ENCODE measurements at regions not wholly inside any gene's neighbourhood (a gene's known extent, or its start where the extent isn't known, plus 50 kb on each side); places are given as distances from the start of the nearest gene placed in this dataset.

GRCh38 chr2:186407611-186408010, 78.4 kb upstream of the ZC3H15 start:
- Histone ChIP-seq H3K4me3 (no peak overlapping the region), H3K9me3 (no peaks in the 10 kb centered on the region), H3K27me3 (no peaks in the 10 kb centered on the region), H3K36me3 (no peaks in the 10 kb centered on the region), H3K27ac (no peak overlapping the region), H3K4me1 (no peaks in the 10 kb centered on the region)
- intact Hi-C loops (cut with DNase I; ENCODE audit: low total_unique reads): no loop called here
- no peak for TF ChIP-seq CTCF (IDR thresholded peaks at IDR 0.05)
- DNase-seq: no peak

GRCh38 chr2:186410802-186411201, 75.3 kb upstream of the ZC3H15 start:
- peaks cover 0 to 5% (median 0%) of the 10 kb centered on the region in 3 donors for H3K36me3 ChIP-seq
- no peak for DNase-seq
- TF ChIP-seq CTCF (IDR thresholded peaks at IDR 0.05): no peak
- no peaks in the 10 kb centered on the region for H3K9me3 ChIP-seq
- no peaks in the 10 kb centered on the region for H3K27me3 ChIP-seq
- no peak overlapping the region for H3K27ac ChIP-seq
- no peak overlapping the region for H3K4me3 ChIP-seq
- intact Hi-C loops (cut with DNase I; ENCODE audit: low total_unique reads): no loop called here
- H3K4me1 ChIP-seq: no peaks in the 10 kb centered on the region

GRCh38 chr2:186422226-186422625, 63.8 kb upstream of the ZC3H15 start:
- H3K27ac ChIP-seq: no peak overlapping the region
- no peak overlapping the region for H3K4me3 ChIP-seq
- H3K27me3 ChIP-seq: no peaks in the 10 kb centered on the region
- H3K4me1 ChIP-seq: peaks cover 0 to 9% (median 0%) of the 10 kb centered on the region in 4 donors
- peaks cover 0 to 4% (median 0%) of the 10 kb centered on the region in 3 donors for H3K36me3 ChIP-seq
- intact Hi-C loops (cut with DNase I; ENCODE audit: low total_unique reads): no loop called here
- no peak for TF ChIP-seq CTCF (IDR thresholded peaks at IDR 0.05)
- H3K9me3 ChIP-seq: no peaks in the 10 kb centered on the region
- peak; percentile 63 to 79 for DNase-seq

GRCh38 chr2:186423481-186423880, 62.6 kb upstream of the ZC3H15 start:
- intact Hi-C loops (cut with DNase I; ENCODE audit: low total_unique reads): no loop called here
- Histone ChIP-seq H3K9me3 (no peaks in the 10 kb centered on the region), H3K4me3 (no peak overlapping the region), H3K27ac (no peak overlapping the region), H3K27me3 (no peaks in the 10 kb centered on the region), H3K36me3 (no peaks in the 10 kb centered on the region), H3K4me1 (peaks cover 0 to 9% (median 0%) of the 10 kb centered on the region in 4 donors)
- DNase-seq: no peak
- TF ChIP-seq CTCF (IDR thresholded peaks at IDR 0.05): no peak

GRCh38 chr2:186424265-186424664, 61.8 kb upstream of the ZC3H15 start:
- no peak for DNase-seq
- H3K36me3 ChIP-seq: no peaks in the 10 kb centered on the region
- no peaks in the 10 kb centered on the region for H3K9me3 ChIP-seq
- H3K27me3 ChIP-seq: no peaks in the 10 kb centered on the region
- no peak for TF ChIP-seq CTCF (IDR thresholded peaks at IDR 0.05)
- H3K4me3 ChIP-seq: no peak overlapping the region
- peaks cover 0 to 16% (median 0%) of the 10 kb centered on the region in 4 donors for H3K4me1 ChIP-seq
- no peak overlapping the region for H3K27ac ChIP-seq
- intact Hi-C loops (cut with DNase I; ENCODE audit: low total_unique reads): no loop called here

GRCh38 chr2:186425576-186425975, 60.5 kb upstream of the ZC3H15 start:
- intact Hi-C loops (cut with DNase I; ENCODE audit: low total_unique reads): no loop called here

More at GRCh38 chr2:186425576-186425975, 60.5 kb upstream of the ZC3H15 start:
- DNase-seq: no peak
- TF ChIP-seq CTCF (IDR thresholded peaks at IDR 0.05): no peak
- Histone ChIP-seq H3K36me3 (no peaks in the 10 kb centered on the region), H3K4me1 (peaks cover 0 to 18% (median 0%) of the 10 kb centered on the region in 4 donors), H3K9me3 (no peaks in the 10 kb centered on the region), H3K27me3 (no peaks in the 10 kb centered on the region), H3K27ac (no peak overlapping the region), H3K4me3 (no peak overlapping the region)

All from tibial artery (tissue), 4 donors.